K562 (cell line): ENCODE measurements at regions not wholly inside any gene's neighbourhood (a gene's known extent, or its start where the extent isn't known, plus 50 kb on each side); places are given as distances from the start of the nearest gene placed in this dataset.

Experiments
- ATAC-seq: fragments of 200-7000 bp; cut with Tn5 transposase; 3 replicates; pipeline ENCODE4 v1.9.1; 2020; ENCODE audit warnings: moderate library complexity
- BruUV-seq: library from RNA; stranded (reverse); fragments of 400-500 nt; replicated peaks from 2 replicates; lab custom pipeline; 2021; lab: Mats Ljungman, UMichigan
- CTCF ChIA-PET: fragments of 300-600 bp; formaldehyde crosslinking; extraction: SDS; loops from one replicate; lab custom pipeline; 2021; ENCODE audit warnings: low intra/inter-chr PET ratio; lab: Yijun Ruan, JAX
- POLR2A ChIA-PET: fragments of 300-600, 350-650 bp; sonication (Branson Sonifier 250); formaldehyde crosslinking; extraction: SDS; loops from one replicate; lab custom pipeline; 2021; ENCODE audit warnings: antibody characterized with exemption, inconsistent platforms; lab: Yijun Ruan, JAX
- DNase-seq, 4 experiments: peaks; one replicate each; pipeline versions ENCODE4 v3.0.0 to v3.0.0-alpha.2; 2011 to 2018; ENCODE audit warnings: low spot score in 3 of 4, mixed read lengths in 3 of 4; ENCODE audit errors: extremely low read depth in 1 of 4
- FAIRE-seq: peaks from 2 replicates; lab custom pipeline; 2011; peaks lifted over from hg19 to GRCh38; lab: Jason Lieb, UNC
- H2AFZ ChIP-seq: 2 replicates; pipeline ENCODE4 v1.6.0; 2011; ENCODE audit warnings: low read depth, low read length, control low read depth, inconsistent platforms
- H3K27ac ChIP-seq: fragments of 200-600 bp; 3 replicates; pipeline ENCODE4 v1.8.0; 2011; ENCODE audit warnings: low read depth, mild to moderate bottlenecking, control low read depth, inconsistent platforms, low read length, moderate library complexity, mixed read lengths; ENCODE audit errors: extremely low read depth
- H3K27me3 ChIP-seq, 2 experiments: fragments of 300-600 bp in 1 of 2; 2 replicates in 1 of 2; 3 replicates in 1 of 2; pipeline versions ENCODE4 v1.6.0 to v1.8.0; 2011; ENCODE audit warnings: inconsistent platforms in 2 of 2, low read length in 2 of 2, mild to moderate bottlenecking in 1 of 2, mixed read lengths in 1 of 2, moderate library complexity in 1 of 2; ENCODE audit not compliant: control insufficient read depth in 2 of 2, insufficient read depth in 2 of 2
- H3K36me3 ChIP-seq: fragments of 300-600 bp; 3 replicates; pipeline ENCODE4 v1.8.0; 2011; ENCODE audit warnings: mild to moderate bottlenecking, low read length, inconsistent platforms; ENCODE audit not compliant: control insufficient read depth, insufficient read depth
- H3K4me1 ChIP-seq, 2 experiments: fragments of 200-600 bp in 1 of 2; replicated peaks in 1 of 2; 2 replicates in 1 of 2; 3 replicates in 1 of 2; pipeline versions ENCODE4 v1.5.1 to v1.8.0; 2011; ENCODE audit warnings: inconsistent platforms in 2 of 2, low read length in 2 of 2, mild to moderate bottlenecking in 1 of 2, mixed read lengths in 1 of 2, moderate library complexity in 1 of 2; ENCODE audit not compliant: control insufficient read depth in 2 of 2, insufficient read depth in 2 of 2
- H3K4me2 ChIP-seq: 2 replicates; pipeline ENCODE4 v1.6.1; 2011; ENCODE audit warnings: low read length, control low read depth, inconsistent platforms, mixed read lengths; ENCODE audit not compliant: insufficient read depth
- H3K4me3 ChIP-seq: fragments of 200-600 bp; sonication (generic), shearing (Covaris generic); 2 replicates; pipeline ENCODE4 v1.5.1; 2016; ENCODE audit warnings: control low read depth, inconsistent platforms
- H3K79me2 ChIP-seq: fragments of 200-600 bp; 3 replicates; pipeline ENCODE4 v1.8.0; 2011; ENCODE audit warnings: low read length, inconsistent platforms; ENCODE audit not compliant: control insufficient read depth, insufficient read depth
- H3K9ac ChIP-seq, 2 experiments: 2 replicates each; pipeline versions ENCODE4 v1.6.0 to v1.6.1; 2011; ENCODE audit warnings: low read depth in 2 of 2, low read length in 2 of 2, control low read depth in 1 of 2, inconsistent platforms in 1 of 2, mild to moderate bottlenecking in 1 of 2, mixed read lengths in 1 of 2; ENCODE audit not compliant: insufficient read depth in 1 of 2
- H3K9me1 ChIP-seq: one replicate; pipeline ENCODE4 v1.6.0; 2011; ENCODE audit warnings: inconsistent platforms, mild to moderate bottlenecking, low read length, moderate library complexity; ENCODE audit not compliant: control insufficient read depth, insufficient read depth
- H3K9me3 ChIP-seq: replicated peaks from 2 replicates; pipeline ENCODE4 v1.5.1; 2011; ENCODE audit warnings: low read depth, low read length, inconsistent platforms; ENCODE audit not compliant: control insufficient read depth, insufficient read depth
- H4K20me1 ChIP-seq: replicated peaks from 2 replicates; pipeline ENCODE4 v1.6.1; 2011; ENCODE audit warnings: low read length, inconsistent platforms, mixed read lengths; ENCODE audit not compliant: control insufficient read depth, insufficient read depth
- ARID3B ChIP-seq: fragments of 250-450 bp; sonication (Bioruptor Pico); IDR thresholded peaks from 2 replicates; pipeline ENCODE4 v1.4.0; 2020; ENCODE audit warnings: borderline replicate concordance
- L3MBTL2 ChIP-seq: fragments of 450-650 bp; IDR thresholded peaks from 2 replicates; pipeline ENCODE4 v1.6.1; 2016; ENCODE audit warnings: mild to moderate bottlenecking, moderate library complexity
- PTRF ChIP-seq: fragments of 450-650 bp; IDR thresholded peaks from 2 replicates; pipeline ENCODE4 v1.6.1; 2016; ENCODE audit warnings: mild to moderate bottlenecking, missing genetic modification characterization, missing compliant biosample characterization
- WGBS: fragments of 100-300 bp; shearing (Covaris generic); methylation state at CpG from one replicate; pipeline ENCODE4 v1.1.6; 2016; ENCODE audit warnings: low coverage, mixed read lengths; ENCODE audit not compliant: insufficient coverage; ENCODE audit errors: missing lambda C conversion rate; 5-methylcytosine and 5-hydroxymethylcytosine counted together
- in situ Hi-C: fragments of 300-500 bp; cut with MboI; formaldehyde crosslinking; loops from 4 replicates; pipeline ENCODE4 v1.15.0; 2018; ENCODE audit warnings: inconsistent platforms, mixed read lengths
- intact Hi-C: fragments of 100-400 bp; cut with micrococcal nuclease; formaldehyde crosslinking; loops from 2 replicates; pipeline ENCODE4 v1.14.2; 2022
- TF ChIP-seq, protein P1 (sequence below): fragments of 250-450 bp; sonication (Bioruptor Pico); IDR thresholded peaks from 2 replicates; pipeline ENCODE4 v1.5.0; 2020; ENCODE audit warnings: mild to moderate bottlenecking
- TF ChIP-seq, protein P2 (sequence below): fragments of 450-650 bp; IDR thresholded peaks from 2 replicates; pipeline ENCODE4 v1.6.1; 2018; ENCODE audit not compliant: partially characterized antibody

DNA sequence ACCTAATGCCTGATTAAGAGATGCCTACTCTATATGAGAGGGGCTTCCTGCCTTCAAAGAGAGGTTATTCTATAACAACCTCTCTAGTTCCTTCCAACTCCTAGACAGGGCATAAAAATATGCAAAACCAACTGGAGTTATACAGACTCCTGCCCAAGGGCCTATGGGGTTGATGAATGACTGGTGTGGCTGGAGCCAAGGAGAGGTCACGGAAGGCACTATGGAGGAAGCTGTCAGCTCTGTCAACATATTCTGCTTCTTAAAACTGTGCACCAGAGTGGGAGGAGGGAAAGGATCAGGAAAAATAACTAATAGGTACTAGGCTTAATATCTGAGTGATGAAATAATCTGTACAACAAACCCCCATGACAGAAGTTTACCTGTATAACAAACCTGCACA lies 120.9 kb upstream of the CDC42EP3 start:
- intact Hi-C loops = no loop called here
- no peaks in the 10 kb centered on the region for H3K36me3 ChIP-seq
- BruUV-seq = no TSS peak
- H3K4me1 ChIP-seq = no peaks in the 10 kb centered on the region
- no peak overlapping the region for H3K4me2 ChIP-seq
- CTCF ChIA-PET = no interaction called here
- ATAC-seq (no peak), DNase-seq (no peak), FAIRE-seq (no peak)
- TF ChIP-seq ARID3B (CRISPR knock-in tag) (no peak), PTRF (tag) (no peak)
- no peaks in the 10 kb centered on the region for H3K9me1 ChIP-seq
- H3K27me3 ChIP-seq = no peaks in the 10 kb centered on the region
- no peaks in the 10 kb centered on the region for H3K9me3 ChIP-seq
- no peak overlapping the region for H3K27ac ChIP-seq
- H3K79me2 ChIP-seq = no peaks in the 10 kb centered on the region
- H4K20me1 ChIP-seq = no peaks in the 10 kb centered on the region
- no peak overlapping the region for H3K4me3 ChIP-seq
- POLR2A ChIA-PET = no interaction called here
- no peak overlapping the region for H2AFZ ChIP-seq
- in situ Hi-C loops = no loop called here
- 0% methylated on average over 1 of the region's 1 CpG for WGBS
- no peak overlapping the region for H3K9ac ChIP-seq

GRCh38 chr2:37793004-37793403 lies 121.6 kb upstream of the CDC42EP3 start:
- Histone ChIP-seq H3K4me3 (no peak overlapping the region), H2AFZ (no peak overlapping the region), H4K20me1 (no peaks in the 10 kb centered on the region), H3K27ac (no peak overlapping the region), H3K79me2 (no peaks in the 10 kb centered on the region), H3K9me1 (no peaks in the 10 kb centered on the region), H3K4me1 (no peaks in the 10 kb centered on the region), H3K9me3 (no peaks in the 10 kb centered on the region), H3K4me2 (no peak overlapping the region), H3K9ac (no peak overlapping the region), H3K27me3 (no peaks in the 10 kb centered on the region), H3K36me3 (no peaks in the 10 kb centered on the region)
- CTCF ChIA-PET = no interaction called here
- TF ChIP-seq, protein P1, sequence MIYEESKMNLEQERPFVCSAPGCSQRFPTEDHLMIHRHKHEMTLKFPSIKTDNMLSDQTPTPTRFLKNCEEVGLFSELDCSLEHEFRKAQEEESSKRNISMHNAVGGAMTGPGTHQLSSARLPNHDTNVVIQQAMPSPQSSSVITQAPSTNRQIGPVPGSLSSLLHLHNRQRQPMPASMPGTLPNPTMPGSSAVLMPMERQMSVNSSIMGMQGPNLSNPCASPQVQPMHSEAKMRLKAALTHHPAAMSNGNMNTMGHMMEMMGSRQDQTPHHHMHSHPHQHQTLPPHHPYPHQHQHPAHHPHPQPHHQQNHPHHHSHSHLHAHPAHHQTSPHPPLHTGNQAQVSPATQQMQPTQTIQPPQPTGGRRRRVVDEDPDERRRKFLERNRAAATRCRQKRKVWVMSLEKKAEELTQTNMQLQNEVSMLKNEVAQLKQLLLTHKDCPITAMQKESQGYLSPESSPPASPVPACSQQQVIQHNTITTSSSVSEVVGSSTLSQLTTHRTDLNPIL = no peak
- TF ChIP-seq, protein P2, sequence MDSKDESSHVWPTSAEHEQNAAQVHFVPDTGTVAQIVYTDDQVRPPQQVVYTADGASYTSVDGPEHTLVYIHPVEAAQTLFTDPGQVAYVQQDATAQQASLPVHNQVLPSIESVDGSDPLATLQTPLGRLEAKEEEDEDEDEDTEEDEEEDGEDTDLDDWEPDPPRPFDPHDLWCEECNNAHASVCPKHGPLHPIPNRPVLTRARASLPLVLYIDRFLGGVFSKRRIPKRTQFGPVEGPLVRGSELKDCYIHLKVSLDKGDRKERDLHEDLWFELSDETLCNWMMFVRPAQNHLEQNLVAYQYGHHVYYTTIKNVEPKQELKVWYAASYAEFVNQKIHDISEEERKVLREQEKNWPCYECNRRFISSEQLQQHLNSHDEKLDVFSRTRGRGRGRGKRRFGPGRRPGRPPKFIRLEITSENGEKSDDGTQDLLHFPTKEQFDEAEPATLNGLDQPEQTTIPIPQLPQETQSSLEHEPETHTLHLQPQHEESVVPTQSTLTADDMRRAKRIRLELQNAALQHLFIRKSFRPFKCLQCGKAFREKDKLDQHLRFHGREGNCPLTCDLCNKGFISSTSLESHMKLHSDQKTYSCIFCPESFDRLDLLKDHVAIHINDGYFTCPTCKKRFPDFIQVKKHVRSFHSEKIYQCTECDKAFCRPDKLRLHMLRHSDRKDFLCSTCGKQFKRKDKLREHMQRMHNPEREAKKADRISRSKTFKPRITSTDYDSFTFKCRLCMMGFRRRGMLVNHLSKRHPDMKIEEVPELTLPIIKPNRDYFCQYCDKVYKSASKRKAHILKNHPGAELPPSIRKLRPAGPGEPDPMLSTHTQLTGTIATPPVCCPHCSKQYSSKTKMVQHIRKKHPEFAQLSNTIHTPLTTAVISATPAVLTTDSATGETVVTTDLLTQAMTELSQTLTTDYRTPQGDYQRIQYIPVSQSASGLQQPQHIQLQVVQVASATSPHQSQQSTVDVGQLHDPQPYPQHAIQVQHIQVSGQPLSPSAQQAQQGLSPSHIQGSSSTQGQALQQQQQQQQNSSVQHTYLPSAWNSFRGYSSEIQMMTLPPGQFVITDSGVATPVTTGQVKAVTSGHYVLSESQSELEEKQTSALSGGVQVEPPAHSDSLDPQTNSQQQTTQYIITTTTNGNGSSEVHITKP = no peak
- no peak for TF ChIP-seq ARID3B (CRISPR knock-in tag)
- no peak for TF ChIP-seq L3MBTL2
- FAIRE-seq = no peak
- ATAC-seq = no peak
- POLR2A ChIA-PET = interaction anchor here (0.6 kb wide), 1 partner anchor 8 kb away, joined by 3 read pairs; no protein-coding TSS in a partner anchor
- intact Hi-C loops (no loop called here), in situ Hi-C loops (no loop called here)
- no peak for DNase-seq
- BruUV-seq = no TSS peak
- WGBS = 0% methylated on average over 1 of the region's 1 CpG
